HG02759 (cell line): ENCODE measurements at regions not wholly inside any gene's neighbourhood (a gene's known extent, or its start where the extent isn't known, plus 50 kb on each side); places are given as distances from the start of the nearest gene placed in this dataset.
A peak's percentile ranks its signal among the peaks of the same experiment; 100 is the strongest.
"Not testable (repeated sequence)": the region's sequence is repeated elsewhere in the genome, so short reads cannot be mapped to it uniquely, and the experiment has no call there.

Experiments
- ATAC-seq: cut with Tn5 transposase; IDR thresholded peaks from one replicate; pipeline ENCODE4 v1.9.1; 2021; ENCODE audit warnings: mild to moderate bottlenecking, moderate library complexity; ENCODE audit not compliant: unreplicated experiment

DNA sequence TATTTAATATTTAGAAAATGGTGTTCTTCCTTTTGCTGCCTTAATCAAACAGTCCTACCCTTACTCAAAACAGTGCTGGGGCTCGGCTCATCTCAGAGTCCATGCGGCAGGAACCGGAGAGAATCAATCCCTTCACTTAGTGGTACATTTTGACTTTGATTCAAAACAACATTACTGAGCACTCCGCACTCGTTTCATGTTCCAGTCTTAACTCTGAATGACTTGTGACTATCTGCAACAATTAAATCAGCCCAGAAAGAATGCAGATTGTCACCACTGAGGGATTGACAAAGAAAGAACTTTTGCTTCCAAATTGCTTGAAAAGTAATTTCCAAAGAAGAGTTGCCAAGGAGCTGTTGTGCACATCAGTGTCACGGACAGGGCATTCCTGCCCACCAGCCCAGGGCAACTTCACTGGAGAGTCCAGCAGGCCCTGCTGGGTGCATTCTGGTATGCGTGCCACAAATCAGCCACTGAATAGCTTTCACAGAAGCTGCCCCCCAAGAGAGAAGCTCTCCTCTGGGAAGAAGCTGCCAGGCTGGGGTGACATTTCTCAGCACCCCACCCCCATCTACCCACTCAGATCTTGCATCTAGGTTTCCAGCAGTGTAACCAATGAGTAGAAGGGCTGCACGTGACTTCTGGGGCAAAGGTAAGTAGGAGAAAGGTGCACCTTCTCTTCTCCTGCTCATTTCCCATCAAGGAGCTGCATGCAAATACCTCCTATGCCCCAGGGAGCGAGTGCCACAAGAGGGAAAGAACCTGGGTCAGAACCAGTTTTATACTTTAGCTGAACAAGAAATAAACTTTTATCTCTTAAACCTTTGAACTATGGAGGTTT is 84.6 kb upstream of the ATP8B1 start:
- ATAC-seq: no peak

DNA sequence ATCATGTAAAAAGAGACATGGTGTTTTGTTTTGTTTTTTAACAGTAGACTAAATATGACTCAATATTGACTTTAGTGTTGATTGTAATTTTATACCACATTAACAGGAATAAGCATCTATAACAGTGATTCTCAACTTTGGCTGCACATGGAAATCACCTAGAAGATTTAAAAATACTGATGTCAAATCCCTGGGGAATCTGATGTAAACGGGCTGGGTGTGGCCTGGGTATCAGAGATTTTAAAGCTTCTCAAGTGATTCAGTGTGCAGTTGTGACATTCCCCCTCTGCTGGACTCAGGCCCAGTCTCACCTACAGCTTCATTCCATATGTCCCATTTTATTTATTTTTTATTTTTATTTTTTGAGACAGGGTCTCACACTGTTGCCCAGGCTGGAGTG is 82.8 kb upstream of the ATP8B1 start:
- no peak for ATAC-seq

DNA sequence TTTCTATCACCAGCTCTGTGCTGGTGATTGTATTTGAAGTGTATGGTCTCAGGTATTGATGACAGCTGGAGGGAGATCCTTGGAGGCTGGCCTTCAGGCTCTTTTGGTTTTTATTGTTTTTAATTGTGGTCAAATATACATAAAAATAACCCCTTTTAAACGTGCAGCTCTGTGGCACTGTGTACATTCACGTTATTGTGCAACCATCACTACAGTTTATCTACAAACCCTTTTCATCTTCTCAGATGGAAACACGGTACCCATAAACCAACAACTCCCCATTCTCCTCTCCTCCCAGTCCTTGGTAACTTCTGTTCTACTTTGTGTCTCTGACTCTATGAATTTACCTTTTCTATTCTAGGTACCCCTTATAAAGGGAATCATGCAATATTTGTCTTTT is 79.3 kb upstream of the ATP8B1 start:
- no peak for ATAC-seq

DNA sequence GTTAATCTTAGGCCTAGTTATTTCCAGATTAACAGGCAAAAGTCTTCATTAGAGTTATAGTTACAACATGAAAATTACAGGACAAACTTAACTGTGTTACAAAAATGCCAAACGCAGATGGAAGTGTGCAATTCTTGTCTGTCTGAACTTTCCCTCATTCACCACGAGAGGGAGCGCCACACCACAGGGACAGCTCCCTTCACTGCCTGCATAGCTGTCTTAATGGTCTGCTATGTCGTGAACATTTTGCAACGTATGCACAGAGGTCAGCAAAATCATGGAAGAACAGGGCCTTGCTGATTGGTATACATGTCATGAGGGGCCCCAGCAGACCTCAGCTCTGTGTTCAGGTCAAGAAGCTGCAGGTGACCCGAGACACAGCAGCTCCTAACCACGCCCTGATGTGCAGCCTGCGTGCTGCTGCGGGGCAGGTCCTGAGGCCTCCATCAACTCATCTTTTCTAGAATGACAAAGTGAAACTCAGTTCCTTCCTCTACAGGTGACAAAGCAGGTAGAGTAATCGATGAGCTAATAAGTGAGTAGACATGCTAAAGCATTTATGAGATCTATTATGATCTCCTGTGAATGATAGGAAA is 78.8 kb upstream of the ATP8B1 start:
- peak; percentile 87 for ATAC-seq

DNA sequence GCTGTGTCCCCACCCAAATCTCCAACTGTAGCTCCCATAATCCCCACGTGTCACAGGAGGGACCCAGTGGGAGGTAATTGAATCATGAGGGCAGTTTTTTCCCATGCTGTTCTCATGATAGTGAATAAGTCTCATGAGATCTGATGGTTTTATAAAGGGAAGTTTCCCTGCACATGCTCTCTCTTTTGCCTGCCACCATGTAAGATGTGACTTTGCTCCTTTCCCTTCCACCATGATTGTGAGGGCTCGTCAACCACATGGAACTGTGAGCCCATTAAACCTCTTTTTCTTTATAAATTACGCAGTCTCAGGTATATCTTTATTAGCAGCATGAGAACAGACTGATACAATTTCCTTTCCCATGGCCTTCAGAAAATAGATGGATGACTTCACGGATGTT is 76.8 kb upstream of the ATP8B1 start:
- not testable (repeated sequence) for ATAC-seq

DNA sequence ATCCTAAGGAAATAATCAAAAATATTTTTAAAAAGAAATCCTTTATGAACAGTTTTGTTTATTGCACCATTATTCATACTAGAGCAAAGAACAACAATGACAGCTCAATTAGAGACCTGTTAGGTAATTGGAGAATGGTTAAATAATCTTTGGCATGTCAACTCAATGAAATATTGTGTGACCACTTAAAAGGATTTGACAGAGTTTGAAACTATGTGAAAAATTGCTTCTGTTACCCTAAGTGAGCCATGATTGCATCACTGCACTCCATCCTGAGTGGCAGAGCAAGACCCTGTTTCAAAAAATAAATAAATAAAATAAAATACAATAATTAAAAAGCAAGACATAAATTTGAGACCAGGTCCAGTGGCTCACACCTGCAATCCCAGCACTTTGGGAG is 66.1 kb upstream of the ATP8B1 start:
- ATAC-seq: no peak

DNA sequence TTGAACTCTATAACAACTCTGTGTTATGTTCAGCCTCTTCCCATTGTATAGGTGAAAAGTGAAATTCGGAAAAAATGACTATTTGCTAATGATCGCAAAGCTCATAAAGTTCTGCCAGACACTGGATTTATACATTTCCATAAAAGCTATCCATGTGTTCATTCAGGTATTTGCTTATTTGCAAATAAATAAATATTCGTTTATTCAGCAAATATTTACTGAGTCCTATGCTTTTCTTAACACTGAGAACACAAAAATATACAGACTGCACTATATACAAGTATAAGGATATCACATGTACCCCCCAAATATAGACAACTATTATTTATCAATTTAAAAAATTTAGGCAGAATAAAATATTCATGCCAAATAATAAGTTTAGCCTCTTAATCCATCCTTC is 63.2 kb upstream of the ATP8B1 start:
- no peak for ATAC-seq

DNA sequence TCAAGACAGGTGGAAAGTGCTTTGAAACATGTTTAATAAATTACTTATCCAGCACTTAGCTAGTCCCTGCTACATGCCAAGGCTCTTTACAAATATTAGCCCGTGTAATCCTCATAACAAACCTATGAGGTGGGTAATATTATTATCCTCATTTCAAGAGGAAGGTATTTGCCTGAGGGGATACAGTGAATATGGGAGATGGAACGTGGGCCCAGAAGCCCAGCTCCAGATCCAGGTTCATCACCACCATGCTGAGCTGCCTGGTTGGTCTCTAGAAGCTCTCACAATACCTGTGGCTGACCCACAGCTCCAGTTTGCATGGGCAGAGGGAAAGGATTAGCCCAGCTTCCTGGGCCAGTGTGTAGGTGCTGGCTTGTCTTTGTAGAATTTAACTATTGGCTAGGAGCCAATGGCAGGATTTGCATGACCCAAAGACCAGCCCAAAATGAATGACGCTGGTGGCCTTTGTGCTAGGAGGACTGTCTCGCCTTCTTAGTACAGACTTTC is 61.6 kb upstream of the ATP8B1 start:
- ATAC-seq: no peak

DNA sequence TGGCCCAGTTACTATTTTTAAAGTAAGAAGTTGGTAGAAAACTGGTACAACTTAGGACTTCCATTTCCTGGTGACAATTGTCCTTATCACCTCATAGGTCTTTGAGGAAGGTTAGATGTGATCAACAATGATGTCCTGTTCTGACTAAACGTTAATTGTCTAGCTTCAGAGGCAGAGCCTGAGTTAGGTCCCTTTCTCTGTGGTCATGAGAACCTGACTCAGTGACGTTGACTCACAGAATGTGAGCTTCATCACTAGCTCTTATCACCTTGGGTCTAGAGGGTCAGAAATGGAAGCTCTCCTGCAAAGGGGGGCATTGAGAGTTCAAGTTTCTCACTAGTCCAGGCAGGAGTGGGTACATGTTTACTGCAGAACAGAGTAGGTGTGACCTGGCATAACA is 60.6 kb upstream of the ATP8B1 start:
- no peak for ATAC-seq

DNA sequence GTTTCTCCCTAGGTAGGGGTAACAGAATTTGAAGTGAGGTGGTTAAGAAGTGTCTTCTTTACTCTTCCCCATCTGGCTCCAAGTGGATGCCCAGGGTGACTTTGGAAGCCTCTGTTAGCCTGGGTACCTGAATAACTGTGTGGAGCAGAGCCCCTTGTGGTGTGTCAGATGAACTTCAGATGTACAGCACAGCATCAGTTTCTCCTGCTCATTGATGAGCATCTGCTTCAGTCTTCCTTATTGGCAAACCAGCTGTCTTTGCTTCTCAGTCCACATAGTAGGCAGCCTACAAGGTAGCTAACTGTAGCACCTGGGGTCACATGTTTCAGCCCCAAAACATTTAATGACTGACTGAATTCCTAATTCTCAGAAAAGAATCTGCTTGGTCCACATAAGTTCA is 56.2 kb upstream of the ATP8B1 start:
- peak; percentile 75 for ATAC-seq

DNA sequence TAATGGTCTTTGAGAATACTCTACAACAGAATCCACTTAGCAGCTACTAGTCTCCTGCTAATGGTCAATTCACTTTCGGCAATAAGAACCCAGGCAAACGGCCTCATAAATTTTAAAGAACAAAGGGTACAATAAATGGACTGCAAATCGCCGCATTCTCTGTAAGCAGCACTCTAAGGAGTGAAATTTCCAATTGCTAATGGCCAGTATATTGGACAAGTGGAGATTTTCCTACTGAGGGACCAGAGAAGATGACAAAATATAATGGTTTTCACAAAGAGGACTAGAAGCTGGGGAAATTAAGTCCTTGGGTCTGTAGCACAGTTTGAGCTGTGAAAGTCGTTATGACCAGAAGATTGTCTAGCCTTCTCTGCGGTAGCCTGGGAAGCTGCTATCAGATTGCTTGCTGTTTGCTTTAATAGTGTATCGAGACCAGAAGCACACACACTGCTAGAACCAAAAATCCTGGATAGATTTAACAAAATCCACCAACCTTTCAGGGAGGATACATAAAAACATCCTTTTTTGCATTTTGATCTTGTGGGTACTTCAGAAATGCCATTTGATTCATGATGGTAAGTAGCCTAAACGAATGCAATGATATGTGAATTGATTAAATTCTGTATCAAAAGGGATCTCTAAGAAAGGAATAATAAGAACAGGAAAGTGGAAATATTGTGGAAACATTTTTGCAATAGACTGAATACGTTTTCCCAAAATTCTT is 53.6 kb upstream of the ATP8B1 start:
- ATAC-seq: no peak

DNA sequence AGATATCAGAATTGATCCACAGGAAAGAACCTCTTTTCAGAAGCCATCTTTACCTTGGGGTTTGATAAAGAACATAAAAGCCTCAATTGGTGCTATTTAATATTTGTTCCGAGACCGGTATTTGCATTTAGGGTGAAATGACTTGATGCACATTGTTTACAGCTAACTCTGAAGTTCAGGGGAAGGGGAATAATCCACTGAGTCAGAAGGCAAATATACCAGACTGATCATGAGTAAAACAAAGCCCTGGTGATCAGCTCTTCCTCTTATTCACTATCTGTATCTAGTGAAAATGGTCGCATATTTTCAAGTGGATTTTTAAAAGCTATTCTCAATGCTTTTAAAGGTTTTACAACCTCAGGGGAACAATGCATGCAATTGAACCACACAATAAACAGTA is 53.0 kb upstream of the ATP8B1 start:
- no peak for ATAC-seq

DNA sequence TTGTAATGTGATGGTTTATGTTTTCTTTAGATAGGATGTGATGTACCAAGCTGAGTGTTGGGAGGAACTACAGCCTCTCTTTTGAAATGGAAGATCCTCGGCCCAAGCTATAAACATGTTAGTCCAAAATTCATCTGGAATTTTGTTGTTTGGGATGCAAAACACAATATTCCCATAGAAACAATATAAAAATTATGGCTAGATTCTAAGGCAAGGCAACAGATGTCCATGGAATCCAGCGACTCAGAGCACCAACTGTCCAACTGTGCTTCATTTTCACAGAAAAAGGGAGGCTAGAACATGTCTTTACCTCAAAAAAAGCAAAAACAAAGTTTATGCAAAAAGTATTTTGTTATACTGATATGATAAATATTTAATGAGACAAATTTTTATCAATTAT is 52.4 kb upstream of the ATP8B1 start:
- ATAC-seq: no peak

DNA sequence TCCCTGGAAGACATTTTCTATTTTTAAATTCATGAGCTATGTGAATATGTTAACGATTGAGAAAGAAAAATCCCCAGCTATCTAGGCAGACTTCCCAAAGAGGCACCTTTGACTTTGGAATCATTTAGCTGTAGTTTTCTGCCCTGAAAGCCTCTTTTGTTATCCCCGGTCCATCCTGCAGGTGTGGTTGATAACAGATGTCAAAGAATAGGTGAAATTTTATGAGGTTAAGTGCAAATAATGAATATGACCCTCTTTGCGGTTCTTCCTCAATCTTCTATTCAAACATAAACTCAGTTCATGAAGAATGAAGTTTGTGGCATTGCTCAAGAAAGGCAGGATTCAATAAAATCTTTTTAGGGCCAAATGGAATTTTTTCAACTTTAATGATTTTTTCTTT is 51.6 kb upstream of the ATP8B1 start:
- no peak for ATAC-seq

DNA sequence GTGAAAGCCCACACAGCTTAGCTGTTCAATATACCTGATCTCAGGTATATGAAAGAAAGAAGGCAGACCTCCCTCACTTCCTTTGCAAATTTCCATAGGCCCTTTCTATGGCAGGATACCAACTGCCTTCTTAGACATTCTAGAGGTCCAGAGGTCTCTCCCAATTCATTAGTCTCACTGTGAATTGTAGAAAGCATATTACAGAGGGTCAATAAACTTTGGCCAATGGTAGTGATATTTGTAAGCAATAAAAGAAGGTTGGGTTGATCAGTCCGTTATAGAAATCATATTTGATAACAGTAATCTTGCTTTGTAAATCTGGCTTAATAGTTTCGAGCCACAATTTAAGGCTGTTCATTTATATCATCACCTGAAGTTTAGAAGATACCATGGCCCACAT is 50.7 kb upstream of the ATP8B1 start:
- ATAC-seq: no peak

DNA sequence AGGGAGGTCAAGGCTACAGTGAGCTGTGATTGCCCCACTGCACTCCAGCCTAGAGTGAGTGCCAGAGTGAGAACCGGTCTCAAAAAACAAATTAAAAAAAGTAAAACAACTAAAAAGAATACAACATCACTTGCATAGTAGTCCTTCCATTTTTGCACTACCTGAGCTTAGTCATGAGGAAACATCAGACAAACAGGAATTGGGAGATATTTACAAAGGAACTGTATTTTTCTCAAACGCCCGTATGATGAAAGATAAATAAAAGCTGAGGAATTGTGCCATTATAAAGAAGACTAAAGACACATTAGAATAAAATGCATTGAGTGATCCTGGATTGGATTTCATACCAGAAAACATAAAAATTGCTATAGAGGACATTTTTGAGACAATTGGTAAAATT is 50.0 kb upstream of the ATP8B1 start:
- ATAC-seq: no peak
